ENCODE measurements at regions not wholly inside any gene's neighbourhood (a gene's known extent, or its start where the extent isn't known, plus 50 kb on each side); places are given as distances from the start of the nearest gene placed in this dataset.

DNA sequence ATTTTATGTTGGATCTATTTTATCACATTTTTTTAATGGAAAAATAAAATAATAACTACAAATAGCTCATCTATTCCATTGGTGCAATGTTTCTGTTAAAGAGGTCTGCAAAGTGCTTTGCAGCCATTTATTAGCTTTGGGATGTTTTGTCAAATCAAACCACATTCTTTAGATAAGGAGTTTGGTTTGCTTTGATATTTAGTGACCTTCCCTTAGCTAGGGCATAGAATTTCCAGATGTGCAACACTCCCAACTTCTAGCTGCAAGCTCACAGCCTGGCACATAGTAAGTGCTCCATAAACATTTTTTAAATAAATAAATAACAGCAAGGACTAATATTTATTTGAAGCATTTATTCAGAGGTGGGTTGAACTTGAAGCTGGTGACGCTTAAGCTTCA is 80.4 kb upstream of the ARHGAP29 start:
- TF ChIP-seq, protein P1, sequence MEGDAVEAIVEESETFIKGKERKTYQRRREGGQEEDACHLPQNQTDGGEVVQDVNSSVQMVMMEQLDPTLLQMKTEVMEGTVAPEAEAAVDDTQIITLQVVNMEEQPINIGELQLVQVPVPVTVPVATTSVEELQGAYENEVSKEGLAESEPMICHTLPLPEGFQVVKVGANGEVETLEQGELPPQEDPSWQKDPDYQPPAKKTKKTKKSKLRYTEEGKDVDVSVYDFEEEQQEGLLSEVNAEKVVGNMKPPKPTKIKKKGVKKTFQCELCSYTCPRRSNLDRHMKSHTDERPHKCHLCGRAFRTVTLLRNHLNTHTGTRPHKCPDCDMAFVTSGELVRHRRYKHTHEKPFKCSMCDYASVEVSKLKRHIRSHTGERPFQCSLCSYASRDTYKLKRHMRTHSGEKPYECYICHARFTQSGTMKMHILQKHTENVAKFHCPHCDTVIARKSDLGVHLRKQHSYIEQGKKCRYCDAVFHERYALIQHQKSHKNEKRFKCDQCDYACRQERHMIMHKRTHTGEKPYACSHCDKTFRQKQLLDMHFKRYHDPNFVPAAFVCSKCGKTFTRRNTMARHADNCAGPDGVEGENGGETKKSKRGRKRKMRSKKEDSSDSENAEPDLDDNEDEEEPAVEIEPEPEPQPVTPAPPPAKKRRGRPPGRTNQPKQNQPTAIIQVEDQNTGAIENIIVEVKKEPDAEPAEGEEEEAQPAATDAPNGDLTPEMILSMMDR (IDR thresholded peaks at IDR 0.05) = no peak
- no peak for TF ChIP-seq POLR2A (IDR thresholded peaks at IDR 0.05)

Data from adrenal gland (tissue), 5 donors.